ENCODE measurements at regions not wholly inside any gene's neighbourhood (a gene's known extent, or its start where the extent isn't known, plus 50 kb on each side); places are given as distances from the start of the nearest gene placed in this dataset.

- no peak for TF ChIP-seq CTCF (IDR thresholded peaks at IDR 0.05)
- TF ChIP-seq POLR2A (IDR thresholded peaks at IDR 0.05), result no peak
These were observed 330.5 kb downstream of the MAF start for GRCh38 chr16:79270011-79270410.

Measured in esophagus squamous epithelium (tissue), 4 donors.